Brain microvascular endothelial cell (primary cell): ENCODE measurements at regions not wholly inside any gene's neighbourhood (a gene's known extent, or its start where the extent isn't known, plus 50 kb on each side); places are given as distances from the start of the nearest gene placed in this dataset.

Source experiments
- DNase-seq: peaks from one replicate; pipeline ENCODE4 v3.0.0-alpha.2; 2020
- H3K27ac ChIP-seq: fragments of 250-450 bp; sonication (Bioruptor Pico); 2 replicates; pipeline ENCODE4 v1.5.1; 2020; ENCODE audit warnings: mild to moderate bottlenecking, moderate library complexity
- H3K27me3 ChIP-seq: fragments of 250-450 bp; sonication (Bioruptor Pico); replicated peaks from 2 replicates; pipeline ENCODE4 v1.5.1; 2020; ENCODE audit warnings: mild to moderate bottlenecking
- H3K36me3 ChIP-seq: fragments of 250-450 bp; sonication (Bioruptor Pico); replicated peaks from 2 replicates; pipeline ENCODE4 v1.5.1; 2020; ENCODE audit warnings: mild to moderate bottlenecking
- H3K4me3 ChIP-seq: 2 replicates; pipeline ENCODE4 v1.5.1; 2011; ENCODE audit warnings: low read depth, mild to moderate bottlenecking, control low read depth, low read length, moderate library complexity
- CTCF ChIP-seq: IDR thresholded peaks from 2 replicates; pipeline ENCODE4 v1.5.1; 2011; ENCODE audit warnings: low read depth, mild to moderate bottlenecking, moderate library complexity, low read length, control low read depth, inconsistent platforms; ENCODE audit errors: missing control alignments
- in situ Hi-C: cut with HindIII; loops from 2 replicates; pipeline ENCODE4 v1.10.0; 2017; ENCODE audit warnings: low sequenced_read_pairs, low pct_ligation_motif_present

- Histone ChIP-seq H3K36me3 (no peaks in the 10 kb centered on the region), H3K27me3 (no peaks in the 10 kb centered on the region), H3K27ac (no peak overlapping the region), H3K4me3 (no peak overlapping the region)
- no peak for DNase-seq
- no peak for TF ChIP-seq CTCF
- in situ Hi-C loops, result no loop called here
Measured at GRCh38 chr13:74647991-74648390, 513.8 kb upstream of the KLF12 start.

- Histone ChIP-seq H3K36me3 (no peaks in the 10 kb centered on the region), H3K4me3 (no peak overlapping the region), H3K27me3 (no peaks in the 10 kb centered on the region), H3K27ac (no peak overlapping the region)
- no peak for DNase-seq
- TF ChIP-seq CTCF, result no peak
- in situ Hi-C loops, result no loop called here
Measured at GRCh38 chr13:74647211-74647610, 513.0 kb upstream of the KLF12 start.

- Histone ChIP-seq H3K27ac (no peak overlapping the region), H3K36me3 (no peaks in the 10 kb centered on the region), H3K27me3 (no peaks in the 10 kb centered on the region), H3K4me3 (no peak overlapping the region)
- in situ Hi-C loops, result no loop called here
- DNase-seq, result no peak
- TF ChIP-seq CTCF, result no peak
Measured at GRCh38 chr13:74646091-74646490, 511.9 kb upstream of the KLF12 start.

GRCh38 chr13:74645586-74645985 is 511.4 kb upstream of the KLF12 start:
- DNase-seq, result no peak
- H3K4me3 ChIP-seq, result no peak overlapping the region
- in situ Hi-C loops, result no loop called here
- no peaks in the 10 kb centered on the region for H3K36me3 ChIP-seq
- no peaks in the 10 kb centered on the region for H3K27me3 ChIP-seq
- TF ChIP-seq CTCF, result no peak
- H3K27ac ChIP-seq, result no peak overlapping the region

- Histone ChIP-seq H3K36me3 (no peaks in the 10 kb centered on the region), H3K27me3 (no peaks in the 10 kb centered on the region), H3K27ac (no peak overlapping the region), H3K4me3 (no peak overlapping the region)
- in situ Hi-C loops, result no loop called here
- TF ChIP-seq CTCF, result no peak
- DNase-seq, result peak; percentile 21
Measured at GRCh38 chr13:74644229-74644628, 510.0 kb upstream of the KLF12 start.

GRCh38 chr13:74641586-74641985 is 507.4 kb upstream of the KLF12 start:
- Histone ChIP-seq H3K4me3 (no peak overlapping the region), H3K36me3 (no peaks in the 10 kb centered on the region), H3K27me3 (no peaks in the 10 kb centered on the region), H3K27ac (no peak overlapping the region)
- TF ChIP-seq CTCF, result no peak
- in situ Hi-C loops, result no loop called here
- DNase-seq, result peak; percentile 17
